ENCODE measurements at regions not wholly inside any gene's neighbourhood (a gene's known extent, or its start where the extent isn't known, plus 50 kb on each side); places are given as distances from the start of the nearest gene placed in this dataset.

DNA sequence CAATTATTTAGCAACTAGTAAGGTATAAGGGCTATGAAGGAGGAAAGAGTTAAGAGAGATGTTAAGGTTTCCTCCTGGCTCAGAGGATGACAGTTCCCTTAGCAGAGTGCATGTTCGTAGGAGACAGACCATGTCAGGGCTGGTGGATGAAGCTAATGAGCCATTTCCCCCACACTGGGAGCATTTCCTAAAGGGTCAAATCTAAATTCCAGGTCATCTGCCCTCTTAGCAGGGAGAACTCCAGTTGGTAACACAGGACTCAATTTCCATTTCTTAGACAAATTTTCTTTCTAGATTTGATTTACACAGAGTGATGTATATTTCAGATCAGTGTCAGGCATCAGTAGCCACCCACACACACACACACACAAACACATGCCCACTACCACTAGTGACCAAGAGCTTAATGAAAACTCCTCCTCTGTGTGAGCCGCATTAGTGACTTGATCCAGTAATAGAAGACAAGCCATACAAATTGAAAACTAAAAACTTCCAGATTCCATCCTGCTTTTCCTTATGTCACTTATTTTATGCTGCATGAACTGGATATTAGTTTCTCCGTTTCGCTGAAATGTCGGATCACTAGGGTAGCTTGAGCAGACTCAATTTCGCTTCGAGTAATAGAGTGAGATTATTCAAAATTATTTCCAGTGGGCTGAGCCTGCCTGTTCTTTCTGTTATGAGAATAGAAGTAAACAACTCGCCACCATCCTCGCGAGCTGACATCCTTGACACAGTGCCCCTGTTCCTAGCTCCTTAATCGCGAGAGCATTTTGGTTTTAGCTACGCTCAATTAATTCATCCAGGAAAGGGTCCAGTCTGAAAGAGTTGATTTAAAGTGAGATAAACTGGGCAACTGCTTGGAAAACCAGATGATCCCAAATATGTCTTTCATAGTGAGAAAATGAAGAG, 582.6 kb downstream of the SOX6 start:
- Histone ChIP-seq H3K4me3 (ENCODE audit: low read depth in 1 of 2, low read length in 2 of 2) (no peak overlapping the region), H3K9ac (ENCODE audit: low read depth, low read length) (no peak overlapping the region), H3K27ac (ENCODE audit: low read length) (no peak overlapping the region), H3K4me1 (ENCODE audit: insufficient read depth, low read length) (no peaks in the 10 kb centered on the region), H3K36me3 (ENCODE audit: insufficient read depth, low read length) (no peaks in the 10 kb centered on the region), H3K4me2 (ENCODE audit: insufficient read depth, low read length) (no peak overlapping the region), H3K79me2 (ENCODE audit: insufficient read depth, low read length) (no peaks in the 10 kb centered on the region), H2AFZ (ENCODE audit: low read depth, low read length) (no peak overlapping the region), H3K9me3 (ENCODE audit: insufficient read depth, low read length, severe bottlenecking) (no peaks in the 10 kb centered on the region), H4K20me1 (ENCODE audit: insufficient read depth, low read length) (no peaks in the 10 kb centered on the region), H3K27me3 (ENCODE audit: insufficient read depth, low read length, poor library complexity) (peaks cover 17% of the 10 kb centered on the region)
- ATAC-seq (ENCODE audit: insufficient read depth, low read depth) (no peak), DNase-seq (no peak)
- TF ChIP-seq EZH2 (IDR thresholded peaks at IDR 0.05; ENCODE audit: borderline replicate concordance, low read depth, low read length, severe bottlenecking), result no peak
- TF ChIP-seq, protein P1, sequence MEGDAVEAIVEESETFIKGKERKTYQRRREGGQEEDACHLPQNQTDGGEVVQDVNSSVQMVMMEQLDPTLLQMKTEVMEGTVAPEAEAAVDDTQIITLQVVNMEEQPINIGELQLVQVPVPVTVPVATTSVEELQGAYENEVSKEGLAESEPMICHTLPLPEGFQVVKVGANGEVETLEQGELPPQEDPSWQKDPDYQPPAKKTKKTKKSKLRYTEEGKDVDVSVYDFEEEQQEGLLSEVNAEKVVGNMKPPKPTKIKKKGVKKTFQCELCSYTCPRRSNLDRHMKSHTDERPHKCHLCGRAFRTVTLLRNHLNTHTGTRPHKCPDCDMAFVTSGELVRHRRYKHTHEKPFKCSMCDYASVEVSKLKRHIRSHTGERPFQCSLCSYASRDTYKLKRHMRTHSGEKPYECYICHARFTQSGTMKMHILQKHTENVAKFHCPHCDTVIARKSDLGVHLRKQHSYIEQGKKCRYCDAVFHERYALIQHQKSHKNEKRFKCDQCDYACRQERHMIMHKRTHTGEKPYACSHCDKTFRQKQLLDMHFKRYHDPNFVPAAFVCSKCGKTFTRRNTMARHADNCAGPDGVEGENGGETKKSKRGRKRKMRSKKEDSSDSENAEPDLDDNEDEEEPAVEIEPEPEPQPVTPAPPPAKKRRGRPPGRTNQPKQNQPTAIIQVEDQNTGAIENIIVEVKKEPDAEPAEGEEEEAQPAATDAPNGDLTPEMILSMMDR (IDR thresholded peaks at IDR 0.05; ENCODE audit: borderline replicate concordance, extremely low read depth, low read length, poor library complexity, severe bottlenecking), result no peak

DNA sequence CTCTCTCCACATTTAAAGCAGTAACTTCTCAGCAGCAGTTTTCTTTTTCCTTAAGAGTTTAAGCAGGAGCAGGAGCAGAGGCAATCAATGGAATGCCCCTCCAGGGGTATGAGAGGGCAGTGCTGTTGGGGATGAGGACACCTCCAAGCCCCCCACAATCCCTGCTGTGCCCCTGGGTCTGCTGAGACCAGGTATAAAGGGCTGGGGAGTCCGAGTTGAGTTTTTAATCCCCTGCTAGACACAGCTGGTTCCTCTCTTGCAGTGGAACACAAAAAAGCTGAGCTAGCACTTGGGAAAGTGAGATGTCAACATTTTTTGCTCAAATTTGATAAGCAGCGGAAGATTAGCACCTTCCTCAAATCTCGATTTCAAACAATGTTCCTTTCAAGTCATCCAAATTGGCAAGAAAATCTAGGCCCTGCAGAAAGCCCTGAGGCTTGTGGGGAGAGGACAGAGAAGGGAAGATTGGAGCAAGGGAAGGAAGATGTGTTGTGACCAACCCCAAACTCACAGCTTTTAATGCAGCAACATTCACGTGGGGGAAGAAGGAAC, 581.9 kb downstream of the SOX6 start:
- H3K9me3 ChIP-seq (ENCODE audit: insufficient read depth, low read length, severe bottlenecking), result no peaks in the 10 kb centered on the region
- no peaks in the 10 kb centered on the region for H3K36me3 ChIP-seq (ENCODE audit: insufficient read depth, low read length)
- no peaks in the 10 kb centered on the region for H3K79me2 ChIP-seq (ENCODE audit: insufficient read depth, low read length)
- TF ChIP-seq, protein P1 (IDR thresholded peaks at IDR 0.05; ENCODE audit: borderline replicate concordance, extremely low read depth, low read length, poor library complexity, severe bottlenecking), result no peak
- TF ChIP-seq EZH2 (IDR thresholded peaks at IDR 0.05; ENCODE audit: borderline replicate concordance, low read depth, low read length, severe bottlenecking), result no peak
- H3K4me3 ChIP-seq (ENCODE audit: low read depth in 1 of 2, low read length in 2 of 2), result no peak overlapping the region
- H3K9ac ChIP-seq (ENCODE audit: low read depth, low read length), result no peak overlapping the region
- peaks cover 17% of the 10 kb centered on the region for H3K27me3 ChIP-seq (ENCODE audit: insufficient read depth, low read length, poor library complexity)
- no peak overlapping the region for H3K4me2 ChIP-seq (ENCODE audit: insufficient read depth, low read length)
- H2AFZ ChIP-seq (ENCODE audit: low read depth, low read length), result no peak overlapping the region
- no peak for DNase-seq
- no peak overlapping the region for H3K27ac ChIP-seq (ENCODE audit: low read length)
- no peaks in the 10 kb centered on the region for H4K20me1 ChIP-seq (ENCODE audit: insufficient read depth, low read length)
- no peaks in the 10 kb centered on the region for H3K4me1 ChIP-seq (ENCODE audit: insufficient read depth, low read length)
- ATAC-seq (ENCODE audit: insufficient read depth, low read depth), result no peak

DNA sequence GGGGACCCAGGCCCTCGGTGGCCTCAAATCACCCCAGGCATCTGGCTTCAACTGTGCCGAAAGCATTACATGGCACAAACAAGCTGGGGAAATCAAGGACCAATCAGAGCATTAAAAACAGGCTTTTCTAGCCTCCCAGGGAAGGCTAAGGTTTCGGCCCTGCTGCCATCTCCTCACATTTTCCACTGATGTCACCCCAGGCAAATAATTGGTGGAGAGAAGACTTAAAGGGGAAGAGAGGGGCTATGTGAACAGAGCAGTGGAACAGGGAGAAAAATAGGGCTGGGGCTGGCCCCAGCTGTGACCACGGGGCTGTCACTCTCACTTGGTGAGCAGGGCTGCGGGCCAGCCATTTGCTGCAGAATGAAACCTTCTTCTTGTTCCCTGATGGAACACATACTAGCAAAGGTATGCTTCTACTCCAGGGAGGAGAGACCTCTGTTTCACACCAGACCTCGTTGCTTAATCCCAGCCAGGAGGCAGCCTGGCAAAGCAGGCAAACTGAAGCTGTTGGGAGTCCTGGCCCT, 581.3 kb downstream of the SOX6 start:
- no peaks in the 10 kb centered on the region for H3K4me1 ChIP-seq (ENCODE audit: insufficient read depth, low read length)
- no peaks in the 10 kb centered on the region for H3K36me3 ChIP-seq (ENCODE audit: insufficient read depth, low read length)
- ATAC-seq (ENCODE audit: insufficient read depth, low read depth) (no peak), DNase-seq (no peak)
- no peaks in the 10 kb centered on the region for H3K79me2 ChIP-seq (ENCODE audit: insufficient read depth, low read length)
- H3K27ac ChIP-seq (ENCODE audit: low read length), result no peak overlapping the region
- TF ChIP-seq EZH2 (IDR thresholded peaks at IDR 0.05; ENCODE audit: borderline replicate concordance, low read depth, low read length, severe bottlenecking), result no peak
- TF ChIP-seq, protein P1 (IDR thresholded peaks at IDR 0.05; ENCODE audit: borderline replicate concordance, extremely low read depth, low read length, poor library complexity, severe bottlenecking), result no peak
- peaks cover 17% of the 10 kb centered on the region for H3K27me3 ChIP-seq (ENCODE audit: insufficient read depth, low read length, poor library complexity)
- H3K9me3 ChIP-seq (ENCODE audit: insufficient read depth, low read length, severe bottlenecking), result no peaks in the 10 kb centered on the region
- no peak overlapping the region for H3K9ac ChIP-seq (ENCODE audit: low read depth, low read length)
- no peaks in the 10 kb centered on the region for H4K20me1 ChIP-seq (ENCODE audit: insufficient read depth, low read length)
- H3K4me2 ChIP-seq (ENCODE audit: insufficient read depth, low read length), result no peak overlapping the region
- no peak overlapping the region for H3K4me3 ChIP-seq (ENCODE audit: low read depth in 1 of 2, low read length in 2 of 2)
- H2AFZ ChIP-seq (ENCODE audit: low read depth, low read length), result no peak overlapping the region
